ENCODE measurements at regions not wholly inside any gene's neighbourhood (a gene's known extent, or its start where the extent isn't known, plus 50 kb on each side); places are given as distances from the start of the nearest gene placed in this dataset.

DNA sequence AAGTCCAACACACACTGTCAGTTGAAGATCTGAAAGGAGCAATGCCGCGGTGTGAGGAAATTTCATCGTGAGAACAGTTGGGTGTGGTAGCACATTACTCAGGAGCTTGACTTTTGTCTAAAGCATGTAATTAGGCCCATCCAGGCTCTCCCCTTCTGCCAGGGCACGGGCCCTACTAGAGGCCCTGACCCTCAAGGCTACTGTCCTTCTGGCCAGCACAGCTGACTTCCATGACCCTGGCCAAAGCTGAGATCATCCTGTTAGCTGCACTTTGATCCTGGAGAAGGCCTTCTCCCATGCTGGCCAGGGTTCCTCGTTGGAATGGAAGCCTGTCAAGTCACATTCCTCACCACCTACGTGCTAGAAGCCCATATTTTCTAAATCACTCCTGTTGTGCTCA, 77.8 kb upstream of the SLC1A3 start:
- Histone ChIP-seq H3K4me3 (ENCODE audit: low read depth, low read length) (no peak overlapping the region), H3K27me3 (peaks cover 3% of the 10 kb centered on the region; the same call in 1 of the 2 replicates), H3K9me3 (no peaks in the 10 kb centered on the region), H3K36me3 (no peaks in the 10 kb centered on the region), H3K4me1 (no peaks in the 10 kb centered on the region)
- TF ChIP-seq, protein P1, sequence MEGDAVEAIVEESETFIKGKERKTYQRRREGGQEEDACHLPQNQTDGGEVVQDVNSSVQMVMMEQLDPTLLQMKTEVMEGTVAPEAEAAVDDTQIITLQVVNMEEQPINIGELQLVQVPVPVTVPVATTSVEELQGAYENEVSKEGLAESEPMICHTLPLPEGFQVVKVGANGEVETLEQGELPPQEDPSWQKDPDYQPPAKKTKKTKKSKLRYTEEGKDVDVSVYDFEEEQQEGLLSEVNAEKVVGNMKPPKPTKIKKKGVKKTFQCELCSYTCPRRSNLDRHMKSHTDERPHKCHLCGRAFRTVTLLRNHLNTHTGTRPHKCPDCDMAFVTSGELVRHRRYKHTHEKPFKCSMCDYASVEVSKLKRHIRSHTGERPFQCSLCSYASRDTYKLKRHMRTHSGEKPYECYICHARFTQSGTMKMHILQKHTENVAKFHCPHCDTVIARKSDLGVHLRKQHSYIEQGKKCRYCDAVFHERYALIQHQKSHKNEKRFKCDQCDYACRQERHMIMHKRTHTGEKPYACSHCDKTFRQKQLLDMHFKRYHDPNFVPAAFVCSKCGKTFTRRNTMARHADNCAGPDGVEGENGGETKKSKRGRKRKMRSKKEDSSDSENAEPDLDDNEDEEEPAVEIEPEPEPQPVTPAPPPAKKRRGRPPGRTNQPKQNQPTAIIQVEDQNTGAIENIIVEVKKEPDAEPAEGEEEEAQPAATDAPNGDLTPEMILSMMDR (IDR thresholded peaks at IDR 0.05; ENCODE audit: low read depth, low read length), result no peak
- DNase-seq, result no peak

DNA sequence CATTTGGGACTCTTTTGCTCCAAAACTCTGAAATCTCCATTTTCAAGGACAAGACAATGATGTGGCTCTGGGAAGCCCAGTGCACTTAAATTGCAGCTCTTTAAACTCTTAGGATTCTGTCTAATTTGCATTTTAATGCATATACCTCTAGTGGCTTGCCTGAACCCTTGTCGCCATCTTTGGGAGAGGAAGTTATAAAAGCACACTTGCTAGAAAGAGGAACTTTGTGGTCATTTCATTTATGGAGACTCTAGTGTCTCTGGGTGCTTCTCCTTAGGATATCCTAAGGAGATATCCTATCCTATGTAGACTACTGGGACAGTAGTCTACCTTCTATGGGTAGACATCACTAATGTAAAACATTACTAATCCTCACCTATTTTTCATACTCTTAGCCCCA, 77.3 kb upstream of the SLC1A3 start:
- Histone ChIP-seq H3K4me1 (no peaks in the 10 kb centered on the region), H3K4me3 (ENCODE audit: low read depth, low read length) (no peak overlapping the region), H3K36me3 (no peaks in the 10 kb centered on the region), H3K9me3 (no peaks in the 10 kb centered on the region), H3K27me3 (peaks cover 3% of the 10 kb centered on the region; the same call in 1 of the 2 replicates)
- TF ChIP-seq, protein P1 (IDR thresholded peaks at IDR 0.05; ENCODE audit: low read depth, low read length), result no peak
- no peak for DNase-seq

DNA sequence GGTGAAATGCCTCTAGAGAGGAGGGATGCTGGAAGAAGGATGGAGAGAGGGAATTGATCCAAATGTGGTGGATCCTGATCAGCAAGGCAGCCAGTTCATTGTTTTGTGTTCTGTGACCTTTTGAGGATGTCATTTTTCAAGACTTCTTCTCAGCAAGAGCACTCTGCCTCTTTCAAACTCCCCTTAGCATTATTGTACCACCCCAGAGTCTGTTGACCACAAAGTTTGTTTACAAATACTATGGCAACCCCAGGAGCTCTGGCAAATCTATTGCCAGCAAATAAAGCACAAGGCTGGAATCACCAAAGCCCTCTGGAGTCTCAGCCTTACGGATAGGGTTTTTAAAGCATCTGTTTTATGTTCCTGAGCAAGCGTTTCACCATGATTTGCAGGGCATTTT, 76.2 kb upstream of the SLC1A3 start:
- TF ChIP-seq, protein P1 (IDR thresholded peaks at IDR 0.05; ENCODE audit: low read depth, low read length), result no peak
- Histone ChIP-seq H3K36me3 (no peaks in the 10 kb centered on the region), H3K9me3 (no peaks in the 10 kb centered on the region), H3K4me1 (no peaks in the 10 kb centered on the region), H3K4me3 (ENCODE audit: low read depth, low read length) (no peak overlapping the region), H3K27me3 (peaks cover 3% of the 10 kb centered on the region; the same call in 1 of the 2 replicates)
- no peak for DNase-seq

DNA sequence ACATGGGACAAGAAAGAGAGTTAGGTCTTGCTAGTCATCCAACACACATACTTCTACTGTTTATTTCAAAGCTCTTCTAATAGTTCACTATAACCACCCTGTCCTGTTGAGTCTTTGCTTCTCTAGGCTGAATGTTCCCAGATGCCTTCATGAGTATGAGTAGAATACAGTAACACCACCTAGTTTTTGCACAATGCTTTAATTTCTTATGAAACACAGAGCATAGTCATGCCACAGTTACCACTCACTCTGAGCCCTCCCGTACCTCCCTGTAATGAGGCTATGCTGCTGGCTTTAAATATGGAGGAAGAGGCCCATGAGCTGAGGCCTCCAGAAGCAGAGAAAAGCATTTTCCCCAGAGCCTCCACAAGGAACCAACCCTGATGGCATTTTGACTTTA, 75.0 kb upstream of the SLC1A3 start:
- H3K27me3 ChIP-seq, result peaks cover 3% of the 10 kb centered on the region; the same call in 1 of the 2 replicates
- no peaks in the 10 kb centered on the region for H3K4me1 ChIP-seq
- H3K9me3 ChIP-seq, result no peaks in the 10 kb centered on the region
- DNase-seq, result no peak
- no peaks in the 10 kb centered on the region for H3K36me3 ChIP-seq
- H3K4me3 ChIP-seq (ENCODE audit: low read depth, low read length), result no peak overlapping the region
- TF ChIP-seq, protein P1 (IDR thresholded peaks at IDR 0.05; ENCODE audit: low read depth, low read length), result no peak

DNA sequence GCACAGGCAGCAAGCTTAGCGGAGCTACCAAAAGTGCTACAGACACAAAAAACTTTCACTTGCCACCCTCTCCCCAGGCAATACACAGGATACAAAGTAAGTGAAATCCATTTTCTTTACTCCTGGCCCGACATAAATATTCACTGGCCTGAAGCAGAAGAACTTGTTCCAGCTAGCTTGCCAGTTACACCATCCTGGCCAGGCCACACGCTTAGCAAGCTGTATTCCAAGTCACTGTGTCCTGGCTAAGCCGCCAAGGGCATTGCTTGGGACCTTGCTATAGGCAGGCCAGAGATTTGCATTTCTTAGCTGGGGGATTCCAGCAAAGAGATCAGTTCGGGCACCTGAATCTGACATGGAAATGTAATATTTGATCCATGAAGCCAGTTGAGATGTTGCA, 71.0 kb upstream of the SLC1A3 start:
- TF ChIP-seq, protein P1 (IDR thresholded peaks at IDR 0.05; ENCODE audit: low read depth, low read length), result no peak
- H3K9me3 ChIP-seq, result no peaks in the 10 kb centered on the region
- H3K36me3 ChIP-seq, result no peaks in the 10 kb centered on the region
- H3K4me1 ChIP-seq, result no peaks in the 10 kb centered on the region
- H3K27me3 ChIP-seq, result peaks cover 3% of the 10 kb centered on the region; the same call in 1 of the 2 replicates
- DNase-seq, result no peak
- no peak overlapping the region for H3K4me3 ChIP-seq (ENCODE audit: low read depth, low read length)

DNA sequence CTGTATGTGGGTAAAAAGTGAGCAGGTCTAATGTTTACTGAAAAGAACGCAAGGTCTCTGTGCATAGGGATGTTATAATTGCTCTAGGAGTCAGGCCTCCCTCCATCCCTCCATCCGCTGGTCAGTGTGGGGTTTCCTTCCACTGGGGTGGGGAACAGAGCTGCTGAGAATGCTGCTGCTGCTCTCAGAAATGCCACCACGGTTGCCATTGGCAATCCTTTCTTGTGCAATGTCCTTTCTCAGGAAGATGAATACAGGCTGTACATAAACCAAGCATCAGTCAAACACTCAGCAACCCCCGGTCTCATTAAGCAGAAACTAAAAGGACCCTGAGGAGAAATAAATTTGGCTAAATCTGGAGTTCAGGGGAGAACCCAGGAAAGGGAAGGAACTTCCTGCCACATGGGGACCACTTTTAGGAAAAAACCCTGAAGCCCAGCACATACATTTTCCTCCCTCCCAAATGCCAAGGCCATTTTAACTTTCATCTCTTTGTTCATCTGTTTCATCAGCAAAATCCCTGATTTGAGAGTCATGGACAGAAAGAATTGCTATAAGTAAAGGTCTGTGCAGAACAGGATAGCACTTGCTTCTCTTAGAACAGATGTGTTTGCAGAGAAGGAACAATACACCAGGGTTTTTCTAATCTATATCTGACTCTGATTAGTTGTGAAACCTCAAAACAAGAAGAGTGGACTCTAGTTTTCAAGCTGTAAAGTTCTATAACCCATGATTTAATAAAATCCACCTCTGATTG, 70.4 kb upstream of the SLC1A3 start:
- Histone ChIP-seq H3K36me3 (no peaks in the 10 kb centered on the region), H3K4me1 (no peaks in the 10 kb centered on the region), H3K9me3 (no peaks in the 10 kb centered on the region), H3K27me3 (peaks cover 3% of the 10 kb centered on the region; the same call in 1 of the 2 replicates), H3K4me3 (ENCODE audit: low read depth, low read length) (no peak overlapping the region)
- no peak for DNase-seq
- TF ChIP-seq, protein P1 (IDR thresholded peaks at IDR 0.05; ENCODE audit: low read depth, low read length), result no peak

All from BE2C (cell line).